GM19372 (cell line): ENCODE measurements at regions not wholly inside any gene's neighbourhood (a gene's known extent, or its start where the extent isn't known, plus 50 kb on each side); places are given as distances from the start of the nearest gene placed in this dataset.
"Not testable (repeated sequence)": the region's sequence is repeated elsewhere in the genome, so short reads cannot be mapped to it uniquely, and the experiment has no call there.

Experiments
- ATAC-seq: cut with Tn5 transposase; IDR thresholded peaks from one replicate; pipeline ENCODE4 v1.9.1; 2021; ENCODE audit warnings: mild to moderate bottlenecking, low read depth, moderate library complexity; ENCODE audit not compliant: unreplicated experiment

DNA sequence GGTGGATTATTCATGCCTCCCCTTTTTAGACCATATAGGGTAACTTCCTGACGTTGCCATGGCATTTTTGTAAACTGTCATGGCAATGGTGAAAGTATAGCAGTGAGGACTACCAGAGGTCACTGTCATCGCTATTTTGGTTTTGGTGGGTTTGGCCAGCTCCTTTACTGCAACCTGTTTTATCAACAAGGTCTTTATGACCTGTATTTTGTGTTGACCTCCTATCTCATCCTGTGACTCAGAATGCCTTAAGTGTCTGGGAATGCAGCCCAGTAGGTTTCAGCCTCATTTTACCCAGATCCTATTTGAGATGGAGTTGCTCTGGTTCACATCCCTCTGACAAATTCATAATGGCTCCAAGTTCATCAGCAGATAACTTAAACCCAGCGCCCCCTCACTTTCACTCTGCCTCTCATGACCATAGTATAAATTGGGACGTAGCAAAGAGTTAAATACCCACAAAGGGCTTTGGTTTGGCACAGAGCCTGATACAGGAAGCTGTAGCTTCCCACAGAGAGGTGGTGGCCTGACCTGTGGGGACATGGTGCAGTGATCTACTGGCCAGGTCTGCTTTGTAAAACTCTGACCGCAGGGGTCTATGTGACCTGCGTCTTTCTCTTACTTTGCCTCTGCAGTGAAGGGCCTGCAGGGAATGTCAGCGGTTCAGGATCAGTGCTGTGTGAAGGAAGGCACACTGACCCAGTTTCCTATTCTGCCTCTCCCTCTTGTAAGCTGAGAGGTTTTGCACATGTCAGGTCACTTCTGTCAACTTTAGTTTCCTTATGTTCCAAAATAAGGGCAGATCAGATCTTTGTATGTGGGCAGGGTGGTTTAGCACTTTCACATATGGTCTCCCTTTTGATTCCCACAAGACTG, 78.1 kb upstream of the ZNF644 start:
- no peak for ATAC-seq

DNA sequence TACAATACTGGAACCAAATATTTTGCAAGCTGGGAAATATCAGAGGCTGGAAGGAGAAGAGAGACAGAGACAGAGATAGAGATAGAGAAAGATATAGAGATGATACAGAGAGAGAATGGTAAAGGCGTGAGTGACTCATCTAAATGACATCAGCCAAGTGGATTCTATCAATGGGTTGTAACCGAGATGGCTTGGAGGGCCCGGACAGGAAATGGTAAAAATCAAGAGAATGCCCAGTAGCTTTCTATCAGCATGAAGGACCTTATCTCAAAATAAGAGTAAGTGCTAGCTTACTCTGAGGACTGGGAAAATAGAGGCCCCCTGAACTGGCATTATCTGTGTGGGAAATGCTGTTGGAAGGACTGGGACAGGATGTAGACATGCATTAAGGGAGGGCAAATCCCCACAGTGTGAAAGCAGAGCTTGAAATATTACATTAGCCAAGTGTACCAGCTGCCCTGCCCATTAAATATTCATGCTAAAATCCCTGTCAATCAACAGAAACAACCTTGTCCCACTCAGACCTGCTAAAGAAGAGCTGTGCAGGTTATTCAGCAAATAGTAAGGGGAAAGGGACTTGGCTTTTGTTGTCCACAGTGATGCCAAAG, 76.6 kb upstream of the ZNF644 start:
- no peak for ATAC-seq

- ATAC-seq, result not testable (repeated sequence)
These were observed 73.5 kb upstream of the ZNF644 start for GRCh38 chr1:91095321-91095720.

DNA sequence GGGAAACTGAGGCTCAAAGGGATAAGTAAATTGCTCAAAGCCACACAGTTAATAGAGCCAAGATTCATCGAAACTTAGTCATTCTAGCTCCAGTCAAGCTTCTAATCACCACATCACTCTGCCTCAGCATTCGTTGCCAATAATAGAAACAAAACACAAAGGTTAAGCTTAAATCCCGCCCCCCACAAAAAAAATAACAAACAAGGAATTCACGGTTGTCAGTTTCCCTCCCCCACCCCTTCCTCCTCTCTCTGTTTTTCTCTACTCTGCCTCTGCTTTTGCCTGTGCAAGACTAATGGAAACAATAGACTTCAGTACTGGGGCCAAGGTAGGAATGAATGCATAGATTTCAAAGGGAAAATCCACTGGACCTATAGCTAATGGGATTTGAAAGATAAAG, 70.7 kb upstream of the ZNF644 start:
- no peak for ATAC-seq

DNA sequence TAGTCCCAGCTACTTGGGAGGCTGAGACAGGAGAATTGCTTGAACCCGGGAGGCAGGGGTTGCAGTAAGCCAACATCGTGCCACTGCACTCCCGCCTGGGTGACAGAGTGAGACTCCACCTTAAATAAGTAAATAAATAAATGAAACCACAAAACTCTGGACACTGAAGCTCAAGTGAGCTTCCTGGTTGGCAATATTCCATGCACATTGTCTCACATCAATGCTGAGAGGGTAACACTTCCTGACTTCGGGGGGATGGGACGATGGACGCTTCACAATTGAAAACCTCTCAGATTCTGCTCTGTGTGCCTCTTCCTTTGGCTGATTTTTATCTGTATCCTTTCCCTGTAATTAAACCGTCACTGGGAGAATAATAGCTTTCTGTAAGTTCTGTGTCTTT, 70.0 kb upstream of the ZNF644 start:
- no peak for ATAC-seq

DNA sequence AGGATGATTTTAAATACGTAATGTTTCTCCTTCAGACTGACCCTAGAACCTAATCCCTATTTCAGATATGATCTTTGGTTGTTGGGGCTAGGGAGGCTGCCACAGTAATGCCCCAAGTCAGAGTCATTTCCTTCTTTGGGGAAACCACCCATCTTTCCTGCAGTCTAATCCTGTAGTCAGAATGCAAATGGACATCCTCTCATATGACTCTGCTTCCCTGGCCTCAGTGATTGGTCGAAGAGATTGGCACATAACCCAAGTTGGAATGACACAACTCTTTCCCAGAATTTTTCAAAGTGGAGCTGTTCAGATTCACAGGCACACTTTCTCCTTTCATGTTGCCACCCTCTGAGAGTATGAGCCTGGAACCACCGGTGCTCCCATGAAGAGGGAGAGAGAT, 58.8 kb upstream of the ZNF644 start:
- no peak for ATAC-seq

DNA sequence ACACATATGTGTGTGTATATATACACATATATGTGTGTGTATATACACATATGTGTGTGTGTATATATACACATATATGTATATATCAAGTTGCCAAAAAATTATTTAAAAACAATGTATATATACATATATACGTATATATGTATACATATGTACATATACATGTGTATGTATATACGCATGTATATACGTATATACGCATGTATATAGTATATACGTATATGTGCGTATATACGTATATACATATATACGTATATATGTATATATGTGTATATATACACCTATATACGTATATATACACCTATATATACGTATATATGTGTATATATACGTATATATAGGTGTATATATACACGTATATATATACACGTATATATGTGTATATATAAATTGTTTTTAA, 57.0 kb upstream of the ZNF644 start:
- ATAC-seq, result no peak

- no peak for ATAC-seq
These were observed 55.0 kb upstream of the ZNF644 start for GRCh38 chr1:91076834-91077233.

DNA sequence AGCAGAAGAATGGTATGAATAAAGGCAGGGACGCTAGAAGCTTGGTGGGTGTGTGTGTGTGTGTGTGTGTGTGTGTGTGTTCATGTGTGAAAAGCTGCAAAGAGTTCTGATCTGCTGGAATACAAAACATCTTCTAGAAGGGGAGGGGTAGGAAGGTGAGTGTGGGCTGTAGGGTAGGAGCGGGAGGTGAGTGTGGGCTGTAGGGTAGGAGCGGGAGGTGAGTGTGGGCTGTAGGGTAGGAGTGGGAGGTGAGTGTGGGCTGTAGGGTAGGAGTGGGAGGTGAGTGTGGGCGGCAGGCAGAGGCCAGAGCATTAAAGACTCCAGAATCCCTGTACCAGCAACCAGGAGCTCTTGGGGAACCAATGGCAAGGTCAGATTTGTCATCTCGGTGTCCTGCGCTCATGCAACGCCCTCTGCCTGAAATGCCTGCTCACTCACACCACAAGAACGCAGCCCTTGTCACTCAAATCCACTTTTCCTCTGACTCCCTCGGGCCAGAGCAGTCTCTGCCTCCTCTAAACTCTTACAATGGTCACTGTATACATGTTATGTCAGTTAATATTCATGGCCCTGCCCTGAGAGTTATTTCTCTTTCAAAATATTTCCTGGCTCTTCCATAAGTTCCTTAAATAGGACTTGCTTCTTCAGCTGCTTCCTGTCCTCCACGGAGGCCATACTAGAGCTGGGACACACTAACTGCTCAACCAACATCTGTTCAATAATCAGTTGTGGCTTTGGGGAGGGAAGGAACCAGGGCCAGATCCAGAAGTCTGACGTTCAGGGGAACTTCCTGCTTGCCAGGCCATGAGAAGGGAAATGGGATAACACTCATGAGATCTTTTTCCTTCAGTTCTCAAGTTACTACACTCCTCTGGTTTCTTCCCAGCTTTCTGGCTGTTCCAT, 53.6 kb upstream of the ZNF644 start:
- ATAC-seq, result no peak

DNA sequence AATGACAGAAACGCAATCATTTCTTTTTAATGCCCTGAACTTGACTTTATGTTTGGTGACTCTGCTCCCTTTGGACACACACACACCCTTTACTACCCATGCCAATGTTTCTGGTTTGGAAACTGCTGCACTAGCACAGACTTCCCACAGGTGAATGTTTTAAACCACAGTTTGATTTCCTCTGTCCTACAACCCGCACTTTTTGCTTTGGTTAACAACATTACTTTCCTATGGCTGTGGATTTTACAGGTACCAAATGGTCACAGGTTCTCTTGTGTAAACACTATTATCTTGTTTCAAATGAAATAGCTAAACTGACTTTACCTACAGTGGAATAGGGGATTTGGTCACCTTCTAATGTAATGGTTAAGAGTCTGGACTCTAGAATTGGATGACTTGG, 51.5 kb upstream of the ZNF644 start:
- no peak for ATAC-seq

DNA sequence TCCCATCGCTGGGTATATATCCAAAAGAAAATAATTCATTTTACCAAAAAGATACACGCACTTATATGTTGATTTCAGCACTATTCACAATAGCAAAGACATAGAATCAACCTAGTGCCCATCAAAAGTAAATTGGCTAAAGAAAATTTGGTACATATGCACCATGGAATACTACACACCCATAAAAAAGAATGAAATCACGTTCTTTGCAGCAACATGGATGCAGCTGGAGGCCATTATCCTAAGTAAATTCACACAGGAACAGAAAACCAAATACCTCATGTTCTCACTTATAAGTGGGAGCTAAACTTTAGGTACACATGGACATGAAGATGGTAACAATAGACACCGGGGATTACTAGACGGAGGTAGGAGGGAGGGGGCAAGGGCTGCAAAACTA, 50.0 kb upstream of the ZNF644 start:
- ATAC-seq, result no peak
